ENCODE measurements at regions not wholly inside any gene's neighbourhood (a gene's known extent, or its start where the extent isn't known, plus 50 kb on each side); places are given as distances from the start of the nearest gene placed in this dataset.
"Not testable (repeated sequence)": the region's sequence is repeated elsewhere in the genome, so short reads cannot be mapped to it uniquely, and the experiment has no call there.

DNA sequence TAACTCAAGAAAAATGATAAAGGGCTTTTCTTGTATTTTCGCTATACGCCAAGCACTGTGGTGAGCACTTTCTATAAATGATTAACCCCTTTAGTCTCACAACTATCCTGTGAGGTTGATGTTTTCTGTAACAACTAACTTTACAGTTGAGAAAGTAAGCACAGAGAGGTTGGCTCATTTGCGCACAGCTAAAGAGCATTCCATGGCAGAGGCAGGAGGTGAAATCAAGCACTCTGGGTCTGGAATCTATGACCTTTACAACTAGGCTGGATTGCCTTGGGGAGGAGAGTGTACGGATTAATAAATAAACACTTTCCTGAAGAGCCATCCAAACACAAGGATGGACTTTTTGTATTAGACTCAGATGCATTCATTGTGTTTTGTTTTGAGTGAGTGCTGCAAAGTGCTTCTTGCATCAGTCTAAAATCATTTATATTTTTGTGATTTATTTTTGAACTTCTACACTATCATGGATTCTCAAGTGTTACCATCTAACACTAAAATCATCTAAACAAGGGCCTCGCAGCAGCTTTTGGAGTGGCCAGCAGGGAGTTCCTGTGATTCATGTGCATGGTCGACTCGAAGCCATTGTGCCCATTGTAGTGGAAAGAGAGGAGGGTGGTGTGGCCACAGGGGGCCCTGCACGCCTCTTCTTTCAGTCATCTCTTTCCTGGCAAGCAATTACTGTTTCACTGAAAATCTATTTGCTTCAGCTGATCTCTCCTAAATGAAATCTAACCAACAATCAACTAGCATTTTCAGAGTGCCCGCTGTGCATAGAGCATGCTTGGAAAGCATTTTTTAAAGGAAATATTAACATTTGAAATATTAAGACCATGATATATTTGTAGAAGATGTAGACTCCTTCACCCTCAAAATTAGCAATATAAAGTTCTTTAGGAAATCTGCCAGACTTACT, 633.4 kb upstream of the COBL start:
- DNase-seq (ENCODE audit: low read depth), result no peak

- DNase-seq (ENCODE audit: low read depth), result no peak
Measured at GRCh38 chr7:51930834-51931233, 614.2 kb upstream of the COBL start.

- DNase-seq (ENCODE audit: low read depth), result no peak
Measured at GRCh38 chr7:51929818-51930217, 613.2 kb upstream of the COBL start.

DNA sequence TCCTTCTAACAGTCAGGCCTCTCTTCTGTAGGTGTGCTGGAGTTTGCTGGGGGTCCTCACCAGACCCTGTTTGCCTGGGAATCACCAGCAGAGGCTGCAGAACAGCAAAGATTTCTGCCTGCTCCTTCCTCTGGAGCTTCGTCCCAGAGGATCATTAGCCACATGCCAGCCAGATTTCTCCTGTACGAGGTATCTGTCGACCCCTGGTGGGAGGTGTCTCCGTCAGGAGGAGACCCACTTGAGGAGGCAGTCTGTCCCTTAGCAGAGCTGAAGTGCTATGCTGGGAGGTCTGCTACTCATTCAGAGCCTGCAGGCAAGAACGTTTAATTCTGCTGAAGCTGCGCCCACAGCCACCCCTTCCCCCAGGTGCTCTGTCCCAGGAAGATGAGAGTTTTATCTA, 611.1 kb upstream of the COBL start:
- no peak for DNase-seq (ENCODE audit: low read depth)

DNA sequence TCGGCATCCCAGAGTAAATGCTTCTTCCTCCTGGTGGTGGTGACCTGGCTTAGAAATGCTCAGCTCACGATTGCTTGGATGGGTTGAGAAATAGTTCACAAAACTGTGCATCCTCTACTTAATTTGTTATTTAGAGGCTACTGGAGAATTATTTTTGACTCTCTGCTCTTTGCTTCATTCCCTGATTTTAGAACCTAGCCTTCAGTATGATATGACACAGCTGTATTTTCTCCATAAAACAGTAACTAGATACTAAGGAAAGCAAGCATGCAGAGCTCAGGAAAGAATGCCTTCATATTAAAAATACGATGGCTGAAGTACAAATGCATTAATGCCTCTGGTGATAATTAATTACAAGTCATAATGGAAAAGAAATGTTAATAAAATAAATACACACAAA, 602.0 kb upstream of the COBL start:
- no peak for DNase-seq (ENCODE audit: low read depth)

DNA sequence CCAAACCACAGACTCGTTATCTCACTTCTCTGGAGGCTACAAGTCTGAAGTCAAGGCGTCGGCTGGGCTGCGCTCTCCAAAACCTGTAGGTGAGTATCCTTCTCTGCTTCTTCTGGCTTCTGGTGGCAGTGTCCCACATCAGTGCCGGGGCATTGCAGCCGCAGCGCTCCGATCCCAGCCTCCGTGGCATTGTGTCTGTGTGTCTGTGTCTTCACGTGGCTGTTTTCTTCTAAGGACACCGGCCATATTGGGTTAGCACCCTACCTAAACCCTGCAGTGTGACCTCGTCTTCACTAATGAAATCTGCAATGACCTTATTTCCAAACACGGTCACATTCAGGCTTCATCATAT, 584.9 kb upstream of the COBL start:
- no peak for DNase-seq (ENCODE audit: low read depth)

DNA sequence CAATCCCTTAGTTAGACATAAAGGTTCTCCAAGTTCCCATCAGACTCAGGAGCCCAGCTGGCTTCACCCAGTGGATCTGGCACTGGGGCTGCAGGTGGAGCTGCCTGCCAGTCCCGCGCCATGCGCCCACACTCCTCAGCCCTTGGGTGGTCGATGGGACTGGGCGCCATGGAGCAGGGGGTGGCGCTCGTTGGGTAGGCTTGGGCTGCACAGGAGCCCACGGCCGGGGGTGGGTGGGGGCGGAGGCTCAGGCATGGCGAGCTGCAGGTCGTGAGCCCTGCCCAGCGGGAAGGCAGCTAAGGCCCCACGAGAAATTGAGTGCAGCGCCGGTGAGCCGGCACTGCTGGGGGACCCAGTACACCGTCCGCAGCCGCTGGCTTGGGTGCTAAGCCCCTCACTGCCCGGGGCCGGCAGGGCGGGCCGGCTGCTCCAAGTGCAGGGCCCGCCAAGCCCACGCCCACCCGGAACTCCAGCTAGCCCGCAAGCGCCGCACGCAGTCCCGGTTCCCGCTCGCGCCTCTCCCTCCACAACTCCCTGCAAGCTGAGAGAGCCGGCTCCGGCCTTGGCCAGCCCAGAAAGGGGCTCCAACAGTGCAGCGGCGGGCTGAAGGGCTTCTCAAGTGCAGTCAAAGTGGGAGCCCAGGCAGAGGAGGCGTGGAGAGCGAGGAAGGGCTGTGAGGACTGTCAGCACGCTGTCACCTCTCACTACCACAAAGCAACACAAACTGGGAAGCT, 584.3 kb upstream of the COBL start:
- DNase-seq (ENCODE audit: low read depth), result not testable (repeated sequence)

- no peak for DNase-seq (ENCODE audit: low read depth)
Measured at GRCh38 chr7:51899611-51900010, 583.0 kb upstream of the COBL start.

- no peak for DNase-seq (ENCODE audit: low read depth)
Measured at GRCh38 chr7:51882412-51882811, 565.8 kb upstream of the COBL start.

- DNase-seq (ENCODE audit: low read depth), result no peak
Measured at GRCh38 chr7:51881309-51881708, 564.7 kb upstream of the COBL start.

DNA sequence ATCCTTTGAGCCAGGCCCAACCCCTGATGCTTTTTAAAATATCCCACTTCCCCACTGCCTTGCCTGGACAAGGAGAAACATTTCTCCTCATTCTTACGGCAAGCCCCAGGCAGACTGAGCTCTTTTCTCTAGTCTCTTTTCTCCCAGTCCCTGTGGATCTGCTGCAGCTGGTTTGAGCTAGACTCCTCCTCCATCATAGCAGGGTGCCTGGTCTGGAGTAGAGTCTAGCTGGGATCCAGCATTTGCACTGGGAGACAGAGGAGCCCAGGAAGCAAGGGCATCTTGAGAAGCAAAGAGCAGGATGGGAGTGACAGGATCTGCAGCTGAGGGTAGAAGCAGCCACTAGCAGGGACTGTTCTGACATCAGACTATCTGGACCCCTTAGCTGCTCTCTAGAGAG, 562.3 kb upstream of the COBL start:
- DNase-seq (ENCODE audit: low read depth), result no peak

DNA sequence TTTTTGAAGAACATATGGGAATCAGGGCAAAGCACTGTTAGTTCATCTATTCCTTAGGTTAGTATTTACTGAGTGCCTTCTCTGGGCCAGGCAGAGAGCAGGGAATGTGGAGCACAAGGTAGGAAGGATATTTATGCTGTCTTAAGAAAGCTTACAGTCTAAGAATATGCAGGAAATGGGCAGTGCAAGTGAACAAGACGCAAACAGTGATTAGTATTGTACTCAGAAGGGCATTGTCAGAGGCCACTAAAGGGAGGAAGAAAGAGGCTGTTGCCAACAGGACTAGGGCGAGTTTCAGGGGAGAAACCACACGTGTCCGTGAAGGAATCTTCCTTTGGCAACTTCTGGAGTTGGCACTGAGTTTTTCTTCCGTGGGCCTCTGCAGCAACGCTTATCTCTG, 552.8 kb upstream of the COBL start:
- no peak for DNase-seq (ENCODE audit: low read depth)

DNA sequence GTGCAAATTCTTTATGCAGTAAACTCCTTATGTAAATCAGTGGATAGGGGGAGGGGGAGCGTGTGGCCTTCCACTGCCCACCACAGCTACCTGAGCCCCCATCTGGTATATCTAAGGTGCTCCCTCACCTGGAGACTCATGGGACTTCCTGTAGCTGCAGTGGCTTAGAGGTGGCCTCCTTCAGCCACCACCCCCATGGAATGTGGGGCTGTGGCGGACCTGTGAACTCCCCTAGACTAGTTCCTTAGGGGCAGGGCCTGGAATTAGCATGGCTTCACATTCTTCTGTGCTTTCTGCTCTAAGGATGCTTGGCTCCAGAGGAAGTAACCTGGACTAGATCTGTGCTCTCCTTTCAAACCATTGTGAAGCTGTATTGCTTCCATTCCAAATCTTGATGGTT, 550.5 kb upstream of the COBL start:
- no peak for DNase-seq (ENCODE audit: low read depth)

DNA sequence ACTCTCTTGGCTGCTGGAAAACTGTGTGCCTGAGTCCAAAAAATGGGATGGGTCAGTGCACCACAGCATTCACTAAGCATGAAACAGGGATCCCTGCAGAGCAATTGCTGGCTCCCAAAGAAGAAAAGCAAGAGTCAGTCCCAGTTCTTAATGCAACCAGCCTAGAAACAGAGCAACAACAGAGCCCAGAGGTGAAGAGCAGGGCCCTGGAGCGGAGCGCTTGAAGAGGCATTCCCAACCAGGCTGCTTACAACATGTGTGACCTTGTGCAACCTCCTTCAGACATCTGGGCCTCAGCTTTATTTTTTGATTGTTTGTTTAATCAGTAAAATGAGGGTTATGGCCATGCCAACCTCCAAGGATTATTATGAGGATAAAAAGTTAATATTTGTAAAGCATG, 543.7 kb upstream of the COBL start:
- no peak for DNase-seq (ENCODE audit: low read depth)

DNA sequence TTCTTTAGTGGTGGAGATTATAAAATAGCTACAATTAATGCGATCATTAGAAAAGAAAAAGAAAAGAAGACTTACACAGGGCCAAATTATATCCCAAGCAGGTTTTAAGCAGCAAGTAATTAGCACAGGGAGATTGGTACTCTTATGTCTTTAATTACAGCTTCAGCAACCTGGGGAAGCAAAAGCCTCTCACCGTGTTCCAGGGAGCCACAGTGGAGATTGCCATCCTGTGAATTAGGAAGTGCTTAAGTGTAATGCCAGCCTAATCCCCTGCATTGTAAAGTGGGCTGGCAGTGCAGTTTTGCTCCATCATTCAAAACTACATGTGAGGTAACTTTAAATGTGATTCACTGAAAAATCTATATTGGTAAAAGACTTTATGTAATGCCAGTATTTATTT, 533.5 kb upstream of the COBL start:
- DNase-seq (ENCODE audit: low read depth), result no peak

DNA sequence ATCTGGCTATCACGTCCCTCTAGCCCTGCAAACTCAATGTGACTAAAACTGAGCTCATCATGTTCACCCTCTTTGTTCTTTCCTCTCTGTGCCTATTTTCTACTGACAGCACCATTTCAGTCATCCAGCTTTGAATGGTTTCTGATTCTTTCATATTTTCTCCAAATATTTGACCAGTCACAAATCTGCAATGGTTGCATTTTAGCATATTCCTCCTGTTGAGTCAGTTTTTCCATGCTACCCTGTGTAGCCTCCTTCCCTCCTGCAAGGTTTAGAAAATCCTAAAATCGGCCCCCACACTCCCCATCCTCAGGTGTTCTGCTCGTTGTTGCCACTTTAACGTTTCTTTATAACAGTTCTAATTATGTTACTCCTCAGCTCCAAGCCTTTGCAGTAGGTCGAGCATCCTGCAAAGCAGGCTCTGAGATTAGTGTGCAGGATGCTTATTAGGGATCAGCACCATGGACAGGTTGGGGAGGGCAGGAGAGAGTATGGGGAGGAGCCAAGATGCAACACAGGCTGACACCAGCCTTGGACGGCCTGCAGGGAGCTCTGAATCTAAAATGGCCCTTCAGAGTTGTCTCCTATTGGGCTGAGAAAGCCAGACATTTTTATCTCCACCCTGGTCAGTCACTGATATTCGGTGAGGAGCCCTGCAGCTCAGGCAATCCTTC, 531.0 kb upstream of the COBL start:
- no peak for DNase-seq (ENCODE audit: low read depth)

DNA sequence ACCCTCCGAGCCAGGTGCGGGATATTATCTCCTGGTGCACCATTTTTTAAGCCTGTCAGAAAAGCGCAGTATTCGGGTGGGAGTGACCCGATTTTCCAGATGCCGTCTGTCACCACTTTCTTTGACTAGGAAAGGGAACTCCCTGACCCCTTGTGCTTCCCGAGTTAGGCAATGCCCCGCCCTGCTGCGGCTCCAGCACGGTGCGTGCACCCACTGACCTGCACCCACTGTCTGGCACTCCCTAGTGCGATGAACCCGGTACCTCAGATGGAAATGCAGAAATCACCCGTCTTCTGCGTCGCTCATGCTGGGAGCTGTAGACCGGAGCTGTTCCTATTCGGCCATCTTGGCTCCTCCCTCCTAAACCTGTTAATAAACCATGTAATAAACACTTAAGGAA, 522.5 kb upstream of the COBL start:
- not testable (repeated sequence) for DNase-seq (ENCODE audit: low read depth)

DNA sequence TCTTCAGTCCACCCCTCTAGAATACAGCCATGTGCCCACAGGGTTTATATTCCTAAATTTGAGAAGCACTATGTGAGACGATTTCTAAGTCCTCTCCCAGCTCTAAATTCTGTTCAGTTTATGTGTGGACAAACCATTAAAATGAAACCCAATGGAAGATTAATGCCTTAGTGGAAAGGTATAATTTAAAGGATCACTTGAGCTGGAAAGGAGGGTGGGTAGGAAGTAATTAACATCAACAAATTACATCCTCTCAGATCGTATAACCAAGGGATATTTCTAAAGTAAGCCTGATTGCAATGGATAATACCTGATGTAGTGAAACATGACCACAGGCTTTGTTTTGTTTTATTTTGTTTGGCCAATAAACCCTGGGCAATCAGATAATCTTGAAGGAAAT, 511.0 kb upstream of the COBL start:
- no peak for DNase-seq (ENCODE audit: low read depth)

GRCh38 chr7:51824050-51824449, 507.4 kb upstream of the COBL start:
- no peak for DNase-seq (ENCODE audit: low read depth)

DNA sequence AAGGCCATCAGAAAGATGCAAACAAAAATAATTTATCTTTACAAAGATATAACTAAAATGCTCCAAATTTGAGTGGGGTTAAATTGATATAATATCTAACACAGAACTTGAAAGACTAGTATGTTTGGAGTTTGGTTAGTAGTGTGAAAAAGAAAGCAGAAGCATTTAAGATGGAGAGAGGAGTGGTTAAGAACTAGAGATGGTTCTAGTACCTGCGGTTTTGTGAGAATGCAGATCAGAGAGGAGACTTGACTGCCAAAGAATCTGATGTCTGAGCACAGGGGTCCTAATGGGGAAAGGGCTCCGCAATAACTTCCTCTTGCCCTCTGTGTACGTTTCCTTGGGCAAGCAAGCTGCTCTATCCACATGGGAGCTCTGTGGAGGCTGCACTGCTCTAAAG, 506.8 kb upstream of the COBL start:
- no peak for DNase-seq (ENCODE audit: low read depth)

- no peak for DNase-seq (ENCODE audit: low read depth)
Measured at GRCh38 chr7:51817694-51818225, 501.2 kb upstream of the COBL start.

GRCh38 chr7:51805783-51806431, 489.3 kb upstream of the COBL start:
- DNase-seq (ENCODE audit: low read depth), result not testable (repeated sequence)
